HepG2 (cell line): ENCODE measurements at regions not wholly inside any gene's neighbourhood (a gene's known extent, or its start where the extent isn't known, plus 50 kb on each side); places are given as distances from the start of the nearest gene placed in this dataset.

Experiments used
- ATAC-seq: fragments of 200-7000 bp; cut with Tn5 transposase; 3 replicates; pipeline ENCODE4 v1.9.1; 2020; ENCODE audit warnings: mild to moderate bottlenecking, moderate library complexity
- BruUV-seq: library from RNA; stranded (reverse); fragments of 400-500 nt; replicated peaks from 2 replicates; lab custom pipeline; 2021; lab: Mats Ljungman, UMichigan
- CTCF ChIA-PET: fragments of 300-600 bp; formaldehyde crosslinking; extraction: SDS; loops from one replicate; lab custom pipeline; 2021; ENCODE audit warnings: low total read pairs, inconsistent platforms, low intra/inter-chr PET ratio; lab: Yijun Ruan, JAX
- POLR2A ChIA-PET: fragments of 350-600 bp; sonication (Branson Sonifier 250); formaldehyde crosslinking; loops from one replicate; lab custom pipeline; 2020; ENCODE audit warnings: antibody characterized with exemption, inconsistent platforms; lab: Yijun Ruan, JAX
- DNase-seq: peaks from one replicate; pipeline ENCODE4 v3.0.0-alpha.2; 2015; ENCODE audit warnings: low spot score
- FAIRE-seq: peaks from 3 replicates; lab custom pipeline; 2011; peaks lifted over from hg19 to GRCh38; lab: Jason Lieb, UNC
- H2AFZ ChIP-seq: one replicate; pipeline ENCODE4 v1.6.1; 2011; ENCODE audit warnings: low read length, inconsistent platforms
- H3K27ac ChIP-seq: fragments of 300-600 bp; 3 replicates; pipeline ENCODE4 v1.8.0; 2011; ENCODE audit warnings: mixed run types, mild to moderate bottlenecking, mixed read lengths, low read length, inconsistent platforms; ENCODE audit not compliant: insufficient read depth; ENCODE audit errors: extremely low read length
- H3K27me3 ChIP-seq, 2 experiments: fragments of 200-600 bp in 1 of 2; 2 replicates in 1 of 2; 3 replicates in 1 of 2; pipeline versions ENCODE4 v1.6.0 to v1.8.0; 2011; ENCODE audit warnings: low read length in 2 of 2, mild to moderate bottlenecking in 2 of 2, moderate library complexity in 2 of 2, inconsistent platforms in 1 of 2; ENCODE audit not compliant: insufficient read depth in 2 of 2, control insufficient read depth in 1 of 2
- H3K36me3 ChIP-seq, 2 experiments: fragments of 200-600 bp in 1 of 2; replicated peaks in 1 of 2; 2 replicates in 1 of 2; 3 replicates in 1 of 2; pipeline versions ENCODE4 v1.5.1 to v1.8.0; 2011; ENCODE audit warnings: low read length in 2 of 2, inconsistent platforms in 1 of 2; ENCODE audit not compliant: insufficient read depth in 2 of 2, control insufficient read depth in 1 of 2
- H3K4me1 ChIP-seq: 2 replicates; pipeline ENCODE4 v1.5.1; 2012; ENCODE audit warnings: low read length, inconsistent platforms; ENCODE audit not compliant: insufficient read depth
- H3K4me2 ChIP-seq: 2 replicates; pipeline ENCODE4 v1.6.0; 2011; ENCODE audit warnings: low read depth, low read length, inconsistent platforms
- H3K4me3 ChIP-seq, 3 experiments: fragments of 200-600 bp in 1 of 3; sonication (generic), shearing (Covaris generic) in 1 of 3; replicated peaks in 1 of 3; 2 replicates each; pipeline ENCODE4 v1.5.1; 2011 to 2016; ENCODE audit warnings: low read length in 3 of 3, inconsistent platforms in 2 of 3, low read depth in 2 of 3, mild to moderate bottlenecking in 2 of 3, control low read depth in 1 of 3, mixed read lengths in 1 of 3; ENCODE audit not compliant: insufficient read depth in 1 of 3
- H3K79me2 ChIP-seq: one replicate; pipeline ENCODE4 v1.6.1; 2011; ENCODE audit warnings: low read length, inconsistent platforms; ENCODE audit not compliant: insufficient read depth
- H3K9ac ChIP-seq: 2 replicates; pipeline ENCODE4 v1.6.0; 2011; ENCODE audit warnings: mild to moderate bottlenecking, low read depth, low read length, inconsistent platforms; ENCODE audit not compliant: insufficient read depth
- H3K9me3 ChIP-seq: 2 replicates; pipeline ENCODE4 v1.5.1; 2012; ENCODE audit warnings: mild to moderate bottlenecking, low read length
- H4K20me1 ChIP-seq: 2 replicates; pipeline ENCODE4 v1.6.0; 2011; ENCODE audit warnings: inconsistent platforms, mild to moderate bottlenecking, low read length, moderate library complexity; ENCODE audit not compliant: insufficient read depth
- CBX2 ChIP-seq, 2 experiments: fragments of 200-600 bp in 1 of 2; sonication (generic); formaldehyde crosslinking in 1 of 2; IDR thresholded peaks; 2 replicates each; pipeline versions ENCODE4 v1.7.0 to v1.8.1; 2018 to 2022; ENCODE audit warnings: low read depth in 2 of 2, low read length in 1 of 2, mild to moderate bottlenecking in 1 of 2, missing genetic modification reagents in 1 of 2
- GATA4 ChIP-seq: sonication (generic); IDR thresholded peaks from 2 replicates; pipeline ENCODE4 v1.6.1; 2016; ENCODE audit warnings: antibody characterized with exemption, low read depth, borderline replicate concordance
- HNRNPUL1 ChIP-seq: fragments of 200-400 bp; formaldehyde crosslinking; IDR thresholded peaks from 2 replicates; pipeline ENCODE4 v1.6.1; 2017; ENCODE audit warnings: low read depth, mild to moderate bottlenecking, low read length, moderate library complexity
- KAT8 ChIP-seq: IDR thresholded peaks from 2 replicates; pipeline ENCODE4 v1.6.1; 2016; ENCODE audit warnings: missing genetic modification reagents, missing compliant biosample characterization
- MXI1 ChIP-seq: IDR thresholded peaks from 3 replicates; pipeline ENCODE4 v1.6.1; 2012; ENCODE audit warnings: low read depth, low read length, inconsistent platforms, borderline replicate concordance
- MYC ChIP-seq: sonication (generic); formaldehyde crosslinking; IDR thresholded peaks from 2 replicates; pipeline ENCODE4 v1.9.0; 2021; ENCODE audit warnings: missing genetic modification reagents, borderline replicate concordance
- TARDBP ChIP-seq: sonication (generic); formaldehyde crosslinking; IDR thresholded peaks from 2 replicates; pipeline ENCODE4 v1.8.0; 2022; ENCODE audit warnings: mild to moderate bottlenecking, missing genetic modification reagents
- ZNF136 ChIP-seq: sonication (generic); formaldehyde crosslinking; IDR thresholded peaks from 2 replicates; pipeline ENCODE4 v1.8.1; 2022; ENCODE audit warnings: low read depth, mild to moderate bottlenecking, moderate library complexity, missing genetic modification reagents
- ZNF331 ChIP-seq: sonication (generic); formaldehyde crosslinking; IDR thresholded peaks from 2 replicates; pipeline ENCODE4 v1.4.0; 2020; ENCODE audit warnings: missing genetic modification reagents
- ZNF33A ChIP-seq: sonication (generic); formaldehyde crosslinking; IDR thresholded peaks from 2 replicates; pipeline ENCODE4 v1.5.1; 2020; ENCODE audit warnings: missing genetic modification reagents, mild to moderate bottlenecking, moderate library complexity, borderline replicate concordance
- ZNF598 ChIP-seq: sonication (generic); formaldehyde crosslinking; IDR thresholded peaks from 2 replicates; pipeline ENCODE4 v1.5.1; 2020; ENCODE audit warnings: mild to moderate bottlenecking, missing genetic modification reagents, borderline replicate concordance
- WGBS: methylation state at CpG from one replicate; pipeline ENCODE4 v1.1.6; 2017; ENCODE audit warnings: low lambda C conversion rate; 5-methylcytosine and 5-hydroxymethylcytosine counted together
- in situ Hi-C: cut with HindIII; loops from 2 replicates; pipeline ENCODE4 v1.10.0; 2017; ENCODE audit warnings: low pct_unique_long_range_greater_than_20kb; ENCODE audit not compliant: extremely low pct_ligation_motif_present
- intact Hi-C: fragments of 100-400 bp; cut with micrococcal nuclease; formaldehyde crosslinking; loops from one replicate; pipeline ENCODE4 v1.10.0; 2022; ENCODE audit not compliant: unreplicated experiment
- TF ChIP-seq, protein P1 (sequence below): sonication (generic); formaldehyde crosslinking; IDR thresholded peaks from 2 replicates; pipeline ENCODE4 v1.5.0; 2020; ENCODE audit warnings: mild to moderate bottlenecking, missing genetic modification reagents, borderline replicate concordance
- TF ChIP-seq, protein P2 (sequence below): sonication (generic); formaldehyde crosslinking; IDR thresholded peaks from 2 replicates; pipeline ENCODE4 v1.8.1; 2023; ENCODE audit warnings: missing genetic modification reagents, inconsistent platforms, borderline replicate concordance
- TF ChIP-seq, protein P3 (sequence below): sonication (generic); formaldehyde crosslinking; IDR thresholded peaks from 2 replicates; pipeline ENCODE4 v1.5.1; 2020; ENCODE audit warnings: missing genetic modification reagents, mild to moderate bottlenecking, borderline replicate concordance
- TF ChIP-seq, protein P4 (sequence below): sonication (generic); formaldehyde crosslinking; IDR thresholded peaks from 2 replicates; pipeline ENCODE4 v1.8.0; 2022; ENCODE audit warnings: mild to moderate bottlenecking, missing genetic modification reagents

DNA sequence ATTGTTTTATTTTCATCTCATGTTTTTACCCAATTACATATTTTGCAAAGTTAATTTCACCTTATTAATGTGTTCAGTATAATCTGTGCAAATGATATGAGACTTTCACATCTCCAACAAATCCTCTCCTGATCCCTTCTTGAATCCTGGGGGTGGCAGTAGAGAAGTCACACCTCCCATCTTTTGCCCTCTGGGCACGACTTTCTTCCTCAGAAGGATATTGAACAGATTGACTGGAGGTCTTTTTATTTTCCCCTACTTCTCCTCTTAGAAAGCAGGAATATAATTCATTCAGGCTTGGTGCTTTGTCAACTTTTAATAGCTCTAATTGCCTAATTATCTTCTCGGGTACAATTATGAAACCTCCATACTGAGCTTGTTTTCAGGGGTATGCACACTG, 1037.1 kb upstream of the NUDT12 start:
- DNase-seq (no peak), FAIRE-seq (no peak), ATAC-seq (no peak)
- BruUV-seq: no TSS peak
- ChIA-PET POLR2A (no interaction called here), CTCF (no interaction called here)
- H2AFZ ChIP-seq: no peak overlapping the region
- no peak overlapping the region for H3K4me3 ChIP-seq
- in situ Hi-C loops (no loop called here), intact Hi-C loops (no loop called here)
- no peaks in the 10 kb centered on the region for H3K79me2 ChIP-seq
- H3K4me2 ChIP-seq: no peak overlapping the region
- no peak overlapping the region for H3K27ac ChIP-seq
- 0% methylated on average over 2 of the region's 2 CpGs for WGBS
- no peaks in the 10 kb centered on the region for H3K36me3 ChIP-seq
- H3K4me1 ChIP-seq: no peaks in the 10 kb centered on the region
- peaks cover 7% of the 10 kb centered on the region; the same call in 1 of the 2 replicates for H3K9me3 ChIP-seq
- H4K20me1 ChIP-seq: no peaks in the 10 kb centered on the region
- no peaks in the 10 kb centered on the region for H3K27me3 ChIP-seq
- no peak overlapping the region for H3K9ac ChIP-seq
- no peak for TF ChIP-seq ZNF331
- no peak for TF ChIP-seq KAT8 (CRISPR knock-in tag)
- TF ChIP-seq, protein P1, sequence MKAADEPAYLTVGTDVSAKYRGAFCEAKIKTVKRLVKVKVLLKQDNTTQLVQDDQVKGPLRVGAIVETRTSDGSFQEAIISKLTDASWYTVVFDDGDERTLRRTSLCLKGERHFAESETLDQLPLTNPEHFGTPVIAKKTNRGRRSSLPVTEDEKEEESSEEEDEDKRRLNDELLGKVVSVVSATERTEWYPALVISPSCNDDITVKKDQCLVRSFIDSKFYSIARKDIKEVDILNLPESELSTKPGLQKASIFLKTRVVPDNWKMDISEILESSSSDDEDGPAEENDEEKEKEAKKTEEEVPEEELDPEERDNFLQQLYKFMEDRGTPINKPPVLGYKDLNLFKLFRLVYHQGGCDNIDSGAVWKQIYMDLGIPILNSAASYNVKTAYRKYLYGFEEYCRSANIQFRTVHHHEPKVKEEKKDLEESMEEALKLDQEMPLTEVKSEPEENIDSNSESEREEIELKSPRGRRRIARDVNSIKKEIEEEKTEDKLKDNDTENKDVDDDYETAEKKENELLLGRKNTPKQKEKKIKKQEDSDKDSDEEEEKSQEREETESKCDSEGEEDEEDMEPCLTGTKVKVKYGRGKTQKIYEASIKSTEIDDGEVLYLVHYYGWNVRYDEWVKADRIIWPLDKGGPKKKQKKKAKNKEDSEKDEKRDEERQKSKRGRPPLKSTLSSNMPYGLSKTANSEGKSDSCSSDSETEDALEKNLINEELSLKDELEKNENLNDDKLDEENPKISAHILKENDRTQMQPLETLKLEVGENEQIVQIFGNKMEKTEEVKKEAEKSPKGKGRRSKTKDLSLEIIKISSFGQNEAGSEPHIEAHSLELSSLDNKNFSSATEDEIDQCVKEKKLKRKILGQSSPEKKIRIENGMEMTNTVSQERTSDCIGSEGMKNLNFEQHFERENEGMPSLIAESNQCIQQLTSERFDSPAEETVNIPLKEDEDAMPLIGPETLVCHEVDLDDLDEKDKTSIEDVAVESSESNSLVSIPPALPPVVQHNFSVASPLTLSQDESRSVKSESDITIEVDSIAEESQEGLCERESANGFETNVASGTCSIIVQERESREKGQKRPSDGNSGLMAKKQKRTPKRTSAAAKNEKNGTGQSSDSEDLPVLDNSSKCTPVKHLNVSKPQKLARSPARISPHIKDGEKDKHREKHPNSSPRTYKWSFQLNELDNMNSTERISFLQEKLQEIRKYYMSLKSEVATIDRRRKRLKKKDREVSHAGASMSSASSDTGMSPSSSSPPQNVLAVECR (CRISPR knock-in tag): no peak
- TF ChIP-seq, protein P2, sequence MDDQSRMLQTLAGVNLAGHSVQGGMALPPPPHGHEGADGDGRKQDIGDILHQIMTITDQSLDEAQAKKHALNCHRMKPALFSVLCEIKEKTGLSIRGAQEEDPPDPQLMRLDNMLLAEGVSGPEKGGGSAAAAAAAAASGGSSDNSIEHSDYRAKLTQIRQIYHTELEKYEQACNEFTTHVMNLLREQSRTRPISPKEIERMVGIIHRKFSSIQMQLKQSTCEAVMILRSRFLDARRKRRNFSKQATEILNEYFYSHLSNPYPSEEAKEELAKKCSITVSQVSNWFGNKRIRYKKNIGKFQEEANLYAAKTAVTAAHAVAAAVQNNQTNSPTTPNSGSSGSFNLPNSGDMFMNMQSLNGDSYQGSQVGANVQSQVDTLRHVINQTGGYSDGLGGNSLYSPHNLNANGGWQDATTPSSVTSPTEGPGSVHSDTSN (CRISPR knock-in tag): no peak
- TF ChIP-seq TARDBP (CRISPR knock-in tag): no peak
- no peak for TF ChIP-seq MXI1
- no peak for TF ChIP-seq MYC (CRISPR knock-in tag)
- no peak for TF ChIP-seq HNRNPUL1
- TF ChIP-seq, protein P3, sequence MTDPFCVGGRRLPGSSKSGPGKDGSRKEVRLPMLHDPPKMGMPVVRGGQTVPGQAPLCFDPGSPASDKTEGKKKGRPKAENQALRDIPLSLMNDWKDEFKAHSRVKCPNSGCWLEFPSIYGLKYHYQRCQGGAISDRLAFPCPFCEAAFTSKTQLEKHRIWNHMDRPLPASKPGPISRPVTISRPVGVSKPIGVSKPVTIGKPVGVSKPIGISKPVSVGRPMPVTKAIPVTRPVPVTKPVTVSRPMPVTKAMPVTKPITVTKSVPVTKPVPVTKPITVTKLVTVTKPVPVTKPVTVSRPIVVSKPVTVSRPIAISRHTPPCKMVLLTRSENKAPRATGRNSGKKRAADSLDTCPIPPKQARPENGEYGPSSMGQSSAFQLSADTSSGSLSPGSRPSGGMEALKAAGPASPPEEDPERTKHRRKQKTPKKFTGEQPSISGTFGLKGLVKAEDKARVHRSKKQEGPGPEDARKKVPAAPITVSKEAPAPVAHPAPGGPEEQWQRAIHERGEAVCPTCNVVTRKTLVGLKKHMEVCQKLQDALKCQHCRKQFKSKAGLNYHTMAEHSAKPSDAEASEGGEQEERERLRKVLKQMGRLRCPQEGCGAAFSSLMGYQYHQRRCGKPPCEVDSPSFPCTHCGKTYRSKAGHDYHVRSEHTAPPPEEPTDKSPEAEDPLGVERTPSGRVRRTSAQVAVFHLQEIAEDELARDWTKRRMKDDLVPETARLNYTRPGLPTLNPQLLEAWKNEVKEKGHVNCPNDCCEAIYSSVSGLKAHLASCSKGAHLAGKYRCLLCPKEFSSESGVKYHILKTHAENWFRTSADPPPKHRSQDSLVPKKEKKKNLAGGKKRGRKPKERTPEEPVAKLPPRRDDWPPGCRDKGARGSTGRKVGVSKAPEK (CRISPR knock-in tag): no peak
- TF ChIP-seq ZNF136 (CRISPR knock-in tag): no peak
- TF ChIP-seq, protein P4, sequence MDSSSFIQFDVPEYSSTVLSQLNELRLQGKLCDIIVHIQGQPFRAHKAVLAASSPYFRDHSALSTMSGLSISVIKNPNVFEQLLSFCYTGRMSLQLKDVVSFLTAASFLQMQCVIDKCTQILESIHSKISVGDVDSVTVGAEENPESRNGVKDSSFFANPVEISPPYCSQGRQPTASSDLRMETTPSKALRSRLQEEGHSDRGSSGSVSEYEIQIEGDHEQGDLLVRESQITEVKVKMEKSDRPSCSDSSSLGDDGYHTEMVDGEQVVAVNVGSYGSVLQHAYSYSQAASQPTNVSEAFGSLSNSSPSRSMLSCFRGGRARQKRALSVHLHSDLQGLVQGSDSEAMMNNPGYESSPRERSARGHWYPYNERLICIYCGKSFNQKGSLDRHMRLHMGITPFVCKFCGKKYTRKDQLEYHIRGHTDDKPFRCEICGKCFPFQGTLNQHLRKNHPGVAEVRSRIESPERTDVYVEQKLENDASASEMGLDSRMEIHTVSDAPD (CRISPR knock-in tag): no peak
- TF ChIP-seq CBX2 (IDR thresholded peaks at IDR 0.05; ENCODE audit: low read depth, low read length): no peak
- TF ChIP-seq CBX2 (CRISPR knock-in tag; IDR thresholded peaks at IDR 0.05; ENCODE audit: low read depth): no peak
- TF ChIP-seq ZNF598: no peak
- TF ChIP-seq ZNF33A: no peak
- no peak for TF ChIP-seq GATA4
